Osteocyte (in vitro differentiated cells): ENCODE measurements at regions not wholly inside any gene's neighbourhood (a gene's known extent, or its start where the extent isn't known, plus 50 kb on each side); places are given as distances from the start of the nearest gene placed in this dataset.

Source experiments
- DNase-seq: peaks from one replicate; pipeline ENCODE4 v3.0.0; 2021; ENCODE audit warnings: mixed read lengths; ENCODE audit not compliant: unreplicated experiment; ENCODE audit errors: extremely low spot score
- H3K27ac Mint-ChIP-seq: one replicate; pipeline ENCODE4 v1.8.0; 2021; ENCODE audit warnings: mild to moderate bottlenecking, mixed read lengths; ENCODE audit not compliant: unreplicated experiment
- H3K27me3 Mint-ChIP-seq: one replicate; pipeline ENCODE4 v1.8.0; 2021; ENCODE audit warnings: mixed read lengths; ENCODE audit not compliant: unreplicated experiment
- H3K36me3 Mint-ChIP-seq: one replicate; pipeline ENCODE4 v1.8.0; 2021; ENCODE audit warnings: mixed read lengths; ENCODE audit not compliant: unreplicated experiment
- H3K4me1 Mint-ChIP-seq: one replicate; pipeline ENCODE4 v1.8.0; 2021; ENCODE audit warnings: mixed read lengths; ENCODE audit not compliant: unreplicated experiment
- H3K4me3 Mint-ChIP-seq: one replicate; pipeline ENCODE4 v1.8.0; 2021; ENCODE audit warnings: mild to moderate bottlenecking, moderate library complexity, mixed read lengths; ENCODE audit not compliant: unreplicated experiment
- H3K9me3 Mint-ChIP-seq: one replicate; pipeline ENCODE4 v1.8.0; 2021; ENCODE audit warnings: mixed read lengths; ENCODE audit not compliant: unreplicated experiment
- TF ChIP-seq, protein P1 (sequence below): fragments of 200-600 bp; sonication (generic); IDR thresholded peaks from 2 replicates; pipeline ENCODE4 v1.5.0; 2021; ENCODE audit warnings: antibody characterized with exemption, mild to moderate bottlenecking, moderate library complexity

- Mint-ChIP-seq H3K36me3 (no peaks in the 10 kb centered on the region), H3K4me3 (no peak overlapping the region), H3K4me1 (peaks cover 4% of the 10 kb centered on the region), H3K27ac (no peak overlapping the region), H3K9me3 (no peaks in the 10 kb centered on the region), H3K27me3 (no peaks in the 10 kb centered on the region)
- TF ChIP-seq, protein P1, sequence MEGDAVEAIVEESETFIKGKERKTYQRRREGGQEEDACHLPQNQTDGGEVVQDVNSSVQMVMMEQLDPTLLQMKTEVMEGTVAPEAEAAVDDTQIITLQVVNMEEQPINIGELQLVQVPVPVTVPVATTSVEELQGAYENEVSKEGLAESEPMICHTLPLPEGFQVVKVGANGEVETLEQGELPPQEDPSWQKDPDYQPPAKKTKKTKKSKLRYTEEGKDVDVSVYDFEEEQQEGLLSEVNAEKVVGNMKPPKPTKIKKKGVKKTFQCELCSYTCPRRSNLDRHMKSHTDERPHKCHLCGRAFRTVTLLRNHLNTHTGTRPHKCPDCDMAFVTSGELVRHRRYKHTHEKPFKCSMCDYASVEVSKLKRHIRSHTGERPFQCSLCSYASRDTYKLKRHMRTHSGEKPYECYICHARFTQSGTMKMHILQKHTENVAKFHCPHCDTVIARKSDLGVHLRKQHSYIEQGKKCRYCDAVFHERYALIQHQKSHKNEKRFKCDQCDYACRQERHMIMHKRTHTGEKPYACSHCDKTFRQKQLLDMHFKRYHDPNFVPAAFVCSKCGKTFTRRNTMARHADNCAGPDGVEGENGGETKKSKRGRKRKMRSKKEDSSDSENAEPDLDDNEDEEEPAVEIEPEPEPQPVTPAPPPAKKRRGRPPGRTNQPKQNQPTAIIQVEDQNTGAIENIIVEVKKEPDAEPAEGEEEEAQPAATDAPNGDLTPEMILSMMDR, result no peak
- DNase-seq, result no peak
Measured at GRCh38 chr4:160318567-160319220, 1215.8 kb downstream of the RAPGEF2 start.

DNA sequence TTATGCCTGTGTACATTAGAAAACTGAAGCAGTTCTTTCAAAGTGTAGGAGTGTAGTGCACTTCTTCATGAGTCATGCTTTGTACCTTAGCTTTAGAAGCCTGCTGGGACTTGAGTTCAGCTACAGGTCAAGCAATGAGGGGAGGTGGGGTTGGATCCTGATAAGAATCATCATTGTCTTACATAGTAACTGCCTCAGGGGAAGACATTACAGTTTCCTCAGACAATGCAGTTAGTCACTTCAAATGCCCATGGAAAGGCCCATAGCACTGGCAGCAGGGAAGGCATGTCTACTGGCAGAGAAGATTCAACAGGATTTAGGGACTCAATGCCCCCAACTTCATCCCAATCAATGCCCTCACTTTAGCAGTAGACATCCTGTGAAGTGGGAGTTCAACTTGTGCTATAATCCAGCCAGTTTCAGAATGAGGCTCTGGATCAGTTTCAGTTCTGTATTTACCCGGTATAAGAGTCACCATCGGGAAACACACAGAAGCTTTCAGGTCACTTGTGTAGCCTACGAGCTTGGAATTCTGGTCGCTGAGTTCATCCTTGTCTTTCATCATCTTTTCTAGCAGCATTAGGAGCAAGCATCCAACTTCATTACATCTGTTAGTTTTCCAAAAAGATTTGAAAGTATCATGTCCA is 1216.5 kb downstream of the RAPGEF2 start:
- Mint-ChIP-seq H3K9me3 (no peaks in the 10 kb centered on the region), H3K27ac (no peak overlapping the region), H3K36me3 (no peaks in the 10 kb centered on the region), H3K4me1 (peaks cover 4% of the 10 kb centered on the region), H3K27me3 (no peaks in the 10 kb centered on the region), H3K4me3 (no peak overlapping the region)
- no peak for DNase-seq
- TF ChIP-seq, protein P1, result no peak

GRCh38 chr4:160319868-160320260 is 1217.0 kb downstream of the RAPGEF2 start:
- H3K27ac Mint-ChIP-seq, result no peak overlapping the region
- H3K36me3 Mint-ChIP-seq, result no peaks in the 10 kb centered on the region
- TF ChIP-seq, protein P1, result no peak
- no peaks in the 10 kb centered on the region for H3K27me3 Mint-ChIP-seq
- DNase-seq, result no peak
- no peaks in the 10 kb centered on the region for H3K9me3 Mint-ChIP-seq
- no peak overlapping the region for H3K4me3 Mint-ChIP-seq
- H3K4me1 Mint-ChIP-seq, result peaks cover 4% of the 10 kb centered on the region

- peaks cover 6% of the 10 kb centered on the region for H3K27me3 Mint-ChIP-seq
- TF ChIP-seq, protein P1, result no peak
- DNase-seq, result no peak
- no peaks in the 10 kb centered on the region for H3K9me3 Mint-ChIP-seq
- H3K36me3 Mint-ChIP-seq, result no peaks in the 10 kb centered on the region
- H3K4me1 Mint-ChIP-seq, result no peaks in the 10 kb centered on the region
- H3K27ac Mint-ChIP-seq, result no peak overlapping the region
- H3K4me3 Mint-ChIP-seq, result no peak overlapping the region
Measured at GRCh38 chr4:160326110-160326509, 1223.2 kb downstream of the RAPGEF2 start.

- no peak overlapping the region for H3K27ac Mint-ChIP-seq
- no peaks in the 10 kb centered on the region for H3K9me3 Mint-ChIP-seq
- H3K4me3 Mint-ChIP-seq, result no peak overlapping the region
- H3K4me1 Mint-ChIP-seq, result peaks cover 15% of the 10 kb centered on the region
- TF ChIP-seq, protein P1, result no peak
- no peak for DNase-seq
- H3K36me3 Mint-ChIP-seq, result no peaks in the 10 kb centered on the region
- no peaks in the 10 kb centered on the region for H3K27me3 Mint-ChIP-seq
Measured at GRCh38 chr4:160347197-160347596, 1244.3 kb downstream of the RAPGEF2 start.
